LNCaP clone FGC (cell line): ENCODE measurements at regions not wholly inside any gene's neighbourhood (a gene's known extent, or its start where the extent isn't known, plus 50 kb on each side); places are given as distances from the start of the nearest gene placed in this dataset.

ENCODE experiments used
- DNase-seq: peaks from one replicate; pipeline ENCODE4 v3.0.0-alpha.2; 2011; ENCODE audit warnings: low read depth
- H3K4me3 ChIP-seq: 2 replicates; pipeline ENCODE4 v1.5.1; 2011; ENCODE audit warnings: mild to moderate bottlenecking, low read depth, low read length, control low read depth
- TF ChIP-seq, protein P1 (sequence below): IDR thresholded peaks from 2 replicates; pipeline ENCODE4 v1.5.1; 2012; ENCODE audit warnings: mild to moderate bottlenecking; ENCODE audit not compliant: control insufficient read depth, insufficient read depth; ENCODE audit errors: extremely low read depth

DNA sequence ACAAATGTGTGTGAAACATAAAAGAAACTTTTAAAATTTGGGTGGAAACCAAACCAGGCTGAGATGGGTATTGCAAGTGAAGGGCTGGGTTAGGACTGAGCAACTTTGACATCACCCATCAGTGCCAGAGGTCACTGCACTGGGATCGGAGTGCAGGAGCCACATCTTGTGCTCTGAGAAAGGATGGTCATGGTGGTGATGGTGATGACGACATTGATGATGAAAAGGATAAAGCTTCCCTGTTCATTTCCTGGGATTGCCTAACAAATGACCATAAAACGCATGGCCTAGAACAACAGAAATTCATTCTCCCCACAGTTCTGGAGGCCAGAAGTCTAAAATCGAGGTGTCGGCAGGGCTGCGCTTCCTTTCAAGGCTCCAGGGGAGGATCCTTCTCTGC, 324.0 kb downstream of the MAF start:
- DNase-seq = no peak
- TF ChIP-seq, protein P1, sequence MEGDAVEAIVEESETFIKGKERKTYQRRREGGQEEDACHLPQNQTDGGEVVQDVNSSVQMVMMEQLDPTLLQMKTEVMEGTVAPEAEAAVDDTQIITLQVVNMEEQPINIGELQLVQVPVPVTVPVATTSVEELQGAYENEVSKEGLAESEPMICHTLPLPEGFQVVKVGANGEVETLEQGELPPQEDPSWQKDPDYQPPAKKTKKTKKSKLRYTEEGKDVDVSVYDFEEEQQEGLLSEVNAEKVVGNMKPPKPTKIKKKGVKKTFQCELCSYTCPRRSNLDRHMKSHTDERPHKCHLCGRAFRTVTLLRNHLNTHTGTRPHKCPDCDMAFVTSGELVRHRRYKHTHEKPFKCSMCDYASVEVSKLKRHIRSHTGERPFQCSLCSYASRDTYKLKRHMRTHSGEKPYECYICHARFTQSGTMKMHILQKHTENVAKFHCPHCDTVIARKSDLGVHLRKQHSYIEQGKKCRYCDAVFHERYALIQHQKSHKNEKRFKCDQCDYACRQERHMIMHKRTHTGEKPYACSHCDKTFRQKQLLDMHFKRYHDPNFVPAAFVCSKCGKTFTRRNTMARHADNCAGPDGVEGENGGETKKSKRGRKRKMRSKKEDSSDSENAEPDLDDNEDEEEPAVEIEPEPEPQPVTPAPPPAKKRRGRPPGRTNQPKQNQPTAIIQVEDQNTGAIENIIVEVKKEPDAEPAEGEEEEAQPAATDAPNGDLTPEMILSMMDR = no peak
- no peak overlapping the region for H3K4me3 ChIP-seq

DNA sequence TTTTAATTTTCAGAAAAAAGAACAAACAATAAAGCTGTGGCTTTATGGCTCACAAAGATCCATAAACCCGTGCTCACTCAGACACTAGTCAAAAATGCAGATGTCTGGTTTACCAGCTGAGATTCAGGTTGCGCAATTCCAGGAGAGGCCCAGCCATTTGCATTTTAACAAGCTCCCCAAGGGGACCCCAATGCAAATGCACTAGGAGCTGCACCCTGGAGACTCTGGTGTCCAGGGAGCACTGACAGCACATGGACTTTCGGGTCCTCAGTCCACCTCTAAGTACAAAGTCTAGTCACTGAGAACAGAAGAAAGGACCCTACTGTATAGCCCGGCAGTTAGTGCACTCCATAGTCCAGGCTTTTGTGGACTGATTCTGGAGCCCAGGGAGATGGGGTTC, 326.3 kb downstream of the MAF start:
- no peak overlapping the region for H3K4me3 ChIP-seq
- no peak for DNase-seq
- TF ChIP-seq, protein P1 = no peak

DNA sequence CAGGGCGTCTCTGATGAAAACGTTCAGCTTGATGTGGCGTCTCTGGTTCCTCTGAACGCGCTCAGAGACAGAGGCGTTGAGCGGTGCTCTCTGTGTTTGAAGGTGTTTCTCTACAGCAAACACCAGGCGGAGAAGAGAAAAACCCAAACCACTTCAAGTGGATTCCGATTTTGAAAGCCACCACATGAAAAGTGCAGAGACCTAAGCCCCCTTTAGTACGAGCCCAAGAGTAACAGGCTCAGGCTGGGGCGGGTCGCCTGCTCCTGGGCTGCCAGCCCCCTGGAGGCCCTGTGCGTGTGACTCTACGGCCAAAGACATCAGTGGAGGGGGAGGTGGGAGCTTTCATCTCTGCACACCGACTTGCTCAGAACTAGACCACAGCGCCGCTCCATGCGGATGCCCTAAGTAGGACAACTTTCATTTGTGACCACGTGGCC, 328.4 kb downstream of the MAF start:
- TF ChIP-seq, protein P1 = no peak
- DNase-seq = no peak
- H3K4me3 ChIP-seq = no peak overlapping the region

DNA sequence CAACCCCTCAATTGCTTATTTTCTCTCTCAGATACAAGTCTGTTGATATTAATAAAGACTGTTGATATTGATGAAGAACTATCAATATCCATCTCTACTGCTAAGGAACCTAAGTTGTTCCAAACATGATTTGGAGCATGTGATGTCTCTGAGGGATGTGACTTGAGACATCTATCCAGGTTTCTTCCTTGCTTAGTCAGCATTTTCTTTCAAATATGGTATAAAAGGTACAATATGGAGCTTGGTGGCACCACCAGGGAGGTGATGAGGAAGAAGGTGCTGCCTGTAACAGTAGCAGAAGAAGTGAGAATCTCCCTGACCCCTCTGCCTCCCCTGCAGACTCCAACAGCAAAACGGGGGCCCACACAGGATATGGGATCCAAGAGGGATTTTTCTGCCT, 329.0 kb downstream of the MAF start:
- DNase-seq = no peak
- no peak overlapping the region for H3K4me3 ChIP-seq
- TF ChIP-seq, protein P1 = no peak

- DNase-seq = no peak
- TF ChIP-seq, protein P1 = no peak
- H3K4me3 ChIP-seq = no peak overlapping the region
Measured at GRCh38 chr16:79270011-79270410, 330.5 kb downstream of the MAF start.

- TF ChIP-seq, protein P1 = no peak
Measured at GRCh38 chr16:79269211-79269863, 331.2 kb downstream of the MAF start.

DNA sequence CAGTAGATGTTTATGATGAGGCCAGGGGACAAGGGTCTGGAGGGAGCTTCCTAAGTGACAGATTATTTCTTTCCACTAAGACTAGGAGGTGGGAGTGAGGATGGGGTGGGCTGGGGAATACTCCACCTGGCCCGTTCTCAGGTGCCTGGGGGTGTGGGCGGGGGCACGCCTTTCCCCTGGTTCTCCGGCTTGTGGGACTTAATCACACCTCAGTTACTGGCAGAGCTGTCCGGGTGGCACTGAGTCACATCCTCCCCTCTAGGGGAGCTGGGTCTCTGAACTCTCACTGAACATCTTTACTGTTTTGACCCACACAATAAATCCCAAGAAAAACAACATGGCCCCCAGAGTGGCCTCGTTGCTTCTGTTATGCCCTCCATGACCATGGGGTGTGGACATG, 332.8 kb downstream of the MAF start:
- DNase-seq = no peak
- H3K4me3 ChIP-seq = no peak overlapping the region
- TF ChIP-seq, protein P1 = no peak

More at GRCh38 chr16:79269211-79269863, 331.2 kb downstream of the MAF start:
- DNase-seq = no peak
- H3K4me3 ChIP-seq = no peak overlapping the region
